Astrocyte (in vitro differentiated cells and primary cell): ENCODE measurements at regions not wholly inside any gene's neighbourhood (a gene's known extent, or its start where the extent isn't known, plus 50 kb on each side); places are given as distances from the start of the nearest gene placed in this dataset.

Experiments
- DNase-seq: peaks from one replicate; pipeline ENCODE4 v3.0.0-alpha.2; 2010; ENCODE audit warnings: low read depth
- FAIRE-seq: peaks from 2 replicates; lab custom pipeline; 2011; peaks lifted over from hg19 to GRCh38; lab: Jason Lieb, UNC
- H2AFZ ChIP-seq: 2 replicates; pipeline ENCODE4 v1.6.0; 2012; ENCODE audit warnings: low read depth, low read length, inconsistent platforms
- H3K27ac ChIP-seq: 2 replicates; pipeline ENCODE4 v1.5.1; 2011; ENCODE audit warnings: low read depth, low read length, inconsistent platforms
- H3K27me3 ChIP-seq: 2 replicates; pipeline ENCODE4 v1.6.0; 2011; ENCODE audit warnings: low read length, inconsistent platforms; ENCODE audit not compliant: insufficient read depth
- H3K36me3 ChIP-seq: 2 replicates; pipeline ENCODE4 v1.5.1; 2011; ENCODE audit warnings: low read length, inconsistent platforms; ENCODE audit not compliant: insufficient read depth
- H3K4me1 ChIP-seq: 2 replicates; pipeline ENCODE4 v1.5.1; 2011; ENCODE audit warnings: low read length, inconsistent platforms; ENCODE audit not compliant: insufficient read depth
- H3K4me2 ChIP-seq: 2 replicates; pipeline ENCODE4 v1.6.0; 2012; ENCODE audit warnings: low read length, inconsistent platforms
- H3K4me3 ChIP-seq: 2 replicates; pipeline ENCODE4 v1.5.1; 2011; ENCODE audit warnings: low read depth, mild to moderate bottlenecking, low read length, inconsistent platforms; ENCODE audit not compliant: insufficient read depth
- H3K79me2 ChIP-seq: 2 replicates; pipeline ENCODE4 v1.6.0; 2012; ENCODE audit warnings: mild to moderate bottlenecking, low read length, inconsistent platforms; ENCODE audit not compliant: insufficient read depth
- H3K9ac ChIP-seq: 2 replicates; pipeline ENCODE4 v1.6.0; 2012; ENCODE audit warnings: mild to moderate bottlenecking, low read length, inconsistent platforms
- H3K9me3 ChIP-seq: 2 replicates; pipeline ENCODE4 v1.5.1; 2012; ENCODE audit warnings: low read depth, mild to moderate bottlenecking, low read length, inconsistent platforms; ENCODE audit not compliant: insufficient read depth
- H4K20me1 ChIP-seq: 2 replicates; pipeline ENCODE4 v1.6.0; 2012; ENCODE audit warnings: low read length, inconsistent platforms; ENCODE audit not compliant: insufficient read depth
- H3K27ac Mint-ChIP-seq: one replicate; pipeline ENCODE4 v1.8.0; 2021; ENCODE audit warnings: mild to moderate bottlenecking, mixed read lengths; ENCODE audit not compliant: unreplicated experiment
- H3K27me3 Mint-ChIP-seq: one replicate; pipeline ENCODE4 v1.8.0; 2021; ENCODE audit warnings: low read depth, mixed read lengths; ENCODE audit not compliant: unreplicated experiment
- H3K36me3 Mint-ChIP-seq: one replicate; pipeline ENCODE4 v1.8.0; 2021; ENCODE audit warnings: low read depth, mixed read lengths; ENCODE audit not compliant: unreplicated experiment
- H3K4me1 Mint-ChIP-seq: one replicate; pipeline ENCODE4 v1.8.0; 2021; ENCODE audit warnings: low read depth, mixed read lengths; ENCODE audit not compliant: unreplicated experiment
- H3K4me3 Mint-ChIP-seq: one replicate; pipeline ENCODE4 v1.8.0; 2021; ENCODE audit warnings: mild to moderate bottlenecking, moderate library complexity, mixed read lengths; ENCODE audit not compliant: unreplicated experiment
- H3K9me3 Mint-ChIP-seq: one replicate; pipeline ENCODE4 v1.8.0; 2021; ENCODE audit warnings: mild to moderate bottlenecking, mixed read lengths; ENCODE audit not compliant: unreplicated experiment
- EZH2 ChIP-seq: IDR thresholded peaks from 2 replicates; pipeline ENCODE4 v1.6.1; 2012; ENCODE audit warnings: mild to moderate bottlenecking, low read length, inconsistent platforms; ENCODE audit not compliant: insufficient read depth
- TF ChIP-seq, protein P1 (sequence below): IDR thresholded peaks from 2 replicates; pipeline ENCODE4 v1.5.1; 2011; ENCODE audit warnings: low read depth, mild to moderate bottlenecking, inconsistent platforms, low read length, moderate library complexity; ENCODE audit not compliant: insufficient read depth

DNA sequence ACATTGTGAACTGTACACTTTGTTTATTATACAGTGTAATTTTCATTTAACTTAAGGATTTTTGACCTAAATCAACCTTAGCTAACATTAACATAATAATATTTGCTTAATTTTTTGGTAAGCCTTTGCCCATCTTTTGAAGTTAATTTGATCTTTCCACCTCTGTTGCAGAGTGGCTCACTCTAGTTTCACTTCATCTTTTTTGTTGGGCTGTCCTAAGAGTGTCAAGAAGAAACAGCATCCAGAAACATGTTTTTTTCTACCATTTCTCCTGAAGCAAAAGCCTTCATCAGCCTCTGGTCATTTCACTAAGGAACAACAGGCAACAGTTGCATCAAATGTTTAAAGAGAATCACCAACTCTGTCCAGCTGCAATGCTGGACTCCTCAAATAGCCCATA is 824.7 kb downstream of the REEP3 start:
- Mint-ChIP-seq H3K27ac (no peak overlapping the region), H3K36me3 (no peaks in the 10 kb centered on the region), H3K4me3 (no peak overlapping the region), H3K9me3 (no peaks in the 10 kb centered on the region), H3K4me1 (no peaks in the 10 kb centered on the region), H3K27me3 (no peaks in the 10 kb centered on the region)
- Histone ChIP-seq H3K27ac (no peak overlapping the region), H3K4me2 (no peak overlapping the region), H2AFZ (no peak overlapping the region), H3K36me3 (no peaks in the 10 kb centered on the region), H3K79me2 (no peaks in the 10 kb centered on the region), H3K9ac (no peak overlapping the region), H3K4me3 (no peak overlapping the region), H3K27me3 (no peaks in the 10 kb centered on the region), H4K20me1 (no peaks in the 10 kb centered on the region), H3K4me1 (no peaks in the 10 kb centered on the region), H3K9me3 (no peaks in the 10 kb centered on the region)
- no peak for TF ChIP-seq EZH2
- TF ChIP-seq, protein P1, sequence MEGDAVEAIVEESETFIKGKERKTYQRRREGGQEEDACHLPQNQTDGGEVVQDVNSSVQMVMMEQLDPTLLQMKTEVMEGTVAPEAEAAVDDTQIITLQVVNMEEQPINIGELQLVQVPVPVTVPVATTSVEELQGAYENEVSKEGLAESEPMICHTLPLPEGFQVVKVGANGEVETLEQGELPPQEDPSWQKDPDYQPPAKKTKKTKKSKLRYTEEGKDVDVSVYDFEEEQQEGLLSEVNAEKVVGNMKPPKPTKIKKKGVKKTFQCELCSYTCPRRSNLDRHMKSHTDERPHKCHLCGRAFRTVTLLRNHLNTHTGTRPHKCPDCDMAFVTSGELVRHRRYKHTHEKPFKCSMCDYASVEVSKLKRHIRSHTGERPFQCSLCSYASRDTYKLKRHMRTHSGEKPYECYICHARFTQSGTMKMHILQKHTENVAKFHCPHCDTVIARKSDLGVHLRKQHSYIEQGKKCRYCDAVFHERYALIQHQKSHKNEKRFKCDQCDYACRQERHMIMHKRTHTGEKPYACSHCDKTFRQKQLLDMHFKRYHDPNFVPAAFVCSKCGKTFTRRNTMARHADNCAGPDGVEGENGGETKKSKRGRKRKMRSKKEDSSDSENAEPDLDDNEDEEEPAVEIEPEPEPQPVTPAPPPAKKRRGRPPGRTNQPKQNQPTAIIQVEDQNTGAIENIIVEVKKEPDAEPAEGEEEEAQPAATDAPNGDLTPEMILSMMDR: no peak
- FAIRE-seq: no peak
- no peak for DNase-seq

DNA sequence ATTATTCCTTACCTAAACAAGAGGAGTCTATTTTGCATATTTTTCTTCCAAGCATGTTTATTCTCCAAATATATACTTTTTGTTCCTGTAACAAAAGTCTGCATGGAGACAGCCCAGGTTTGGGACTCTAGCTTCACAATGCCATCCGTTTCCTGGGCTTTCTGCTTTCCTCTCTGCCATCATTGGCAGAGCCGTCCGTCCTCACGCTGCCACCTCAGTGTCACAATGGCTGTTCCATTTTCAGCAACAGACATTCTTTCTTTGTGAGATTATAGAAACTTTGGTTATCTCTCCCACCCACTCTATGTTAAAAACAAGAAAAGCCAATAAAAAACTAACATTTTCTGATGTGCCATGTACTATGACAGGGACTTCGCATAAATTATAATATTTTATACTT is 825.2 kb downstream of the REEP3 start:
- FAIRE-seq (no peak), DNase-seq (no peak)
- Histone ChIP-seq H2AFZ (no peak overlapping the region), H3K36me3 (no peaks in the 10 kb centered on the region), H3K4me1 (no peaks in the 10 kb centered on the region), H3K9me3 (no peaks in the 10 kb centered on the region), H3K27me3 (no peaks in the 10 kb centered on the region), H3K4me3 (no peak overlapping the region), H3K4me2 (no peak overlapping the region), H3K27ac (no peak overlapping the region), H3K9ac (no peak overlapping the region), H4K20me1 (no peaks in the 10 kb centered on the region), H3K79me2 (no peaks in the 10 kb centered on the region)
- no peak for TF ChIP-seq EZH2
- TF ChIP-seq, protein P1: no peak
- Mint-ChIP-seq H3K27me3 (no peaks in the 10 kb centered on the region), H3K4me1 (no peaks in the 10 kb centered on the region), H3K9me3 (no peaks in the 10 kb centered on the region), H3K4me3 (no peak overlapping the region), H3K36me3 (no peaks in the 10 kb centered on the region), H3K27ac (no peak overlapping the region)

- H3K27me3 Mint-ChIP-seq: no peaks in the 10 kb centered on the region
- Histone ChIP-seq H3K9me3 (no peaks in the 10 kb centered on the region), H3K79me2 (no peaks in the 10 kb centered on the region), H4K20me1 (no peaks in the 10 kb centered on the region), H3K27me3 (no peaks in the 10 kb centered on the region), H3K27ac (no peak overlapping the region), H2AFZ (no peak overlapping the region), H3K36me3 (no peaks in the 10 kb centered on the region), H3K4me2 (no peak overlapping the region), H3K4me1 (no peaks in the 10 kb centered on the region), H3K4me3 (no peak overlapping the region), H3K9ac (no peak overlapping the region)
- H3K36me3 Mint-ChIP-seq: no peaks in the 10 kb centered on the region
- H3K27ac Mint-ChIP-seq: no peak overlapping the region
- no peaks in the 10 kb centered on the region for H3K4me1 Mint-ChIP-seq
- H3K9me3 Mint-ChIP-seq: no peaks in the 10 kb centered on the region
- FAIRE-seq: no peak
- H3K4me3 Mint-ChIP-seq: no peak overlapping the region
- no peak for DNase-seq
- TF ChIP-seq EZH2: no peak
- TF ChIP-seq, protein P1: no peak
Observed at GRCh38 chr10:64350665-64351064, 829.5 kb downstream of the REEP3 start.
